GM19467 (cell line): ENCODE measurements at regions not wholly inside any gene's neighbourhood (a gene's known extent, or its start where the extent isn't known, plus 50 kb on each side); places are given as distances from the start of the nearest gene placed in this dataset.
"Not testable (repeated sequence)": the region's sequence is repeated elsewhere in the genome, so short reads cannot be mapped to it uniquely, and the experiment has no call there.

ENCODE experiments used
- ATAC-seq: cut with Tn5 transposase; IDR thresholded peaks from one replicate; pipeline ENCODE4 v1.9.1; 2021; ENCODE audit warnings: mild to moderate bottlenecking, moderate library complexity; ENCODE audit not compliant: unreplicated experiment

DNA sequence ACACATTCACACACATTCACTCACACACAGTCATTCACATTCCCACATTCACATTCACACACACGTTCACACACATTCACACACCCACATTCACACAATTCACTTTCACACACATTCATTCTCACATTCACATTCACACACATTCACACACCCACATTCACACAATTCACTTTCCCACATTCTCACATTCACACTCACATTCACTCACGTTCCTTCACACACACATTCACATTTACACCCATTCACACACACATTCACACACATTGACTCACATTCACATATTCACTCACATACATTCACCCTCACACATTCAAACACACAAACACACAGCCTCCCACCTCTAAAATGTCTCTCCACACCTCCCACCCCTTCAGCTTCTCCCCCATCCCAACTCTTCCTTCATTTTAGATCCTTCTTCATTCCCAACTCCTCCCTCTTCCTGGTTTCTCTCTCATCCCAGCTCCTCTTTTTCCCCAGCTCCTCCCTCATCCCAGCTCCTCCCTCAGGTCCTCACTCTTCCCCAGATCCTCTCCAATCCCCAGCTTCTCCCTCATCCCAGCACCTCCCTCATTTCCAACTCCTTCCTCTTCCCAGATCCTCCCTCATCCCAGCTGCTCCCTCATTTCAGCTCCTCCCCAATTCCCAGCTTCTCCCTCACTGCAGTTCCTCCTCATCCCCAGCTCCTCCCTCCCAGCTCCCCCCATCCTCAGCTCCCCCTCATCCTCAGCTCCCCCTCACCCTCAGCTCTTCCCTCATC, 111.0 kb downstream of the FAM53A start:
- ATAC-seq = no peak

GRCh38 chr4:1572521-1572920, 111.6 kb downstream of the FAM53A start:
- ATAC-seq = no peak

DNA sequence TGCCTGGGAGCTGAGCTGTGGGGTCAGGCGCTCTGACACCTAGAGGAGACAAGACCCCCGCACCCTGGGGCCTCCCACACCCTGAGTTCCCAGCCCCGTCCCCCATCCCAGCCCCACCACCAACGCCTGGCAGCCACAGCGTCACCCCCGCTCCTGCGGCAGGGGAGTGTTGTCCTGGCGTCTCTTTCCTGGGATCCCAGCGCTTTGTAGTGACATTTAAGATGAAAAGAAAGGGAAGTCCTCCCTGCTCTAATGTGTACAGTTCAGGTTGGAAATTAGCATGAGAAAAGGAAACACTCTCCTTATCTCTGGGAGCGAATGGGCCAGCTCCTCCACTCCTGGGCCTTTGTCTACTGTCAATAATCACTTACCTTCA, 112.1 kb downstream of the FAM53A start:
- ATAC-seq = no peak

- no peak for ATAC-seq
These were observed 112.7 kb downstream of the FAM53A start for GRCh38 chr4:1571165-1572009.

DNA sequence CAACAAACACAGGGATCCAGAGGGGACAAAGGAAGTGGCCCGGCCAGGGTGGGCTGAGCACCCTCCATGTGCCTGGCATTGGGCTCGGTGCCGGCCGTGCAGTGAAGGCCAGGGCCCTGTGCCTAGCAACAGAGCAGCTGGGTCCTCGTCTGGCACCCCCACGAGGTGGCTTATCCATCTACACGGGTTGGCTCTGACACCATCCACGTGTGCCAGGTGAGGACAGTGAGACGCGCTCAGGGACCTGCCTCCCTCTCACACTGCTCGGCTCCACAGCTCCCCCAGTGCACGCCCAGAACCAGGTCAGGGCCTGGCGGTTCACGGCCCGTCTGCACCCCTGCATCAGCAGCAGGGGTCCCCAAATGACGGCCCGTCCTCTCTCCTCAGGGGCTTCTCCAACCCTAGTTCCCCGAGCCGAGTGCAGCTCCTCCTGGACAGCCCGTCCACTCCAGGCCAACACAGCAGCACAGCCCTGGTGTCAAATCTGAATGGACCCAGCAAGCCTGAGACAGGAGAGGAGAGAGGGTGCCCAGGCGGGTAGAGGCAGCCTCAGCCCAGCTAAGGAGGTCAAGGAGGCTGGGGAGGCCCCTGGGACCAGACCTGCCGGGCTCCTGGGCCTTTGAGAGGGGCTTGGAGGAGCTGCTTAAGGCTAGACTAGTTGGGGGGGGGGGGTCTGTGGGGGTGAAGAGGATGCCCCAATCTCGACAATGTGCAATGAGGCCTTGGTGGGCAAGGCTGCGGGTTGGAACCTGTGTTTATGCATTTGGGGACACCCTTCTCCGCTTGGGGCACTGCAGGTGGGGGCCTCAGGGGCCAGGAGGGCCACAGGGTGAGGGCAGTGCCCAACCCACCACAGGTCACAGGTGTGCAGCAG, 113.6 kb downstream of the FAM53A start:
- no peak for ATAC-seq

DNA sequence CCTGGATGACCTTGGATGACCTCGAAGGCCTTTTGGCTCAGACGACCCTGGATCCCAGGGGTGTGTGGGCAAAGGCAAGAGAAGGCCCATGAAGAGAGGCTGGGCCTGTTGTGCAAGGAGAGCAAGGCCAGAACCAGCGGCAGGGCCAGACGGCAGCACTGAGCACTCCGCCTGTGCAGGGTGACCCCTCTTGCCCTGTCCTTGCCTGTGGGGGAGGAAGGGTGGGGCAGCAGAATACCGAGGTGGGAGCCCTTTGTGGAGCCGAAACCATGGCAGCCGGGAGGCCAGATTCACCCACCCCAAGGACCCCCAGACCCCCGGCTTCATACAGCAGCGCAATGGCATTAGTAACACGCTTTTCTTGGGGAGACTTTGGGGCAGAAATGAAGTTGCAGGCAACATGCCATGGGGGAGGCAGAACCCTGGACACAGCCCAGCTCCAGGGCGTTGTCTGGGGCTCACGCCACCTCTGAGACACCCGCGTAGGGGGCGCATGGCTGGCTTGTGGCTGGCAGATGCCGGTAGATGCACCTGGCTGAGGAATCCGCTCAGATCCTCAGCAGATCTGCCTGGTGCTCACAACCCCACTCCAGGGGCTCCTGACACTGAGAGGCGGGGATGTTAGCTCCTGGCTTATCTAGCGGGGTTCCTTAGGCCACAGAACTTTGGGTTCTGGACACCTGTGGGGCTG, 114.5 kb downstream of the FAM53A start:
- ATAC-seq = no peak

GRCh38 chr4:1568855-1569460, 115.2 kb downstream of the FAM53A start:
- ATAC-seq = no peak

- no peak for ATAC-seq
These were observed 116.1 kb downstream of the FAM53A start for GRCh38 chr4:1567808-1568581.

DNA sequence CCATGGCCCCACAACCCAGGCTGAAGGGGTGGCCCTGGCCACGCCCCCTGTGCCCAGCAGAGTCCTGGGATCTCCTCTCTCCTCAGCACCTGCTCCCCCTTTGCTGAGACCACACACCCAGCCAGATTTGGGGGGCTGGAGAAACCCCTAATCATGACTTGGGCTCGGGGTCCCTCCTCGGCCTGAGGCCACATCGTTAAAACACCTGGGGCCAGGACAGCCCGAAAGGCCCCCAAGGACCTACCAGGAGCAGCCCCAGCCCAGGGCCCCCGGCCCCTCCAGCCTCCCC, 116.7 kb downstream of the FAM53A start:
- ATAC-seq = no peak

GRCh38 chr4:1566838-1567518, 117.1 kb downstream of the FAM53A start:
- ATAC-seq = no peak

DNA sequence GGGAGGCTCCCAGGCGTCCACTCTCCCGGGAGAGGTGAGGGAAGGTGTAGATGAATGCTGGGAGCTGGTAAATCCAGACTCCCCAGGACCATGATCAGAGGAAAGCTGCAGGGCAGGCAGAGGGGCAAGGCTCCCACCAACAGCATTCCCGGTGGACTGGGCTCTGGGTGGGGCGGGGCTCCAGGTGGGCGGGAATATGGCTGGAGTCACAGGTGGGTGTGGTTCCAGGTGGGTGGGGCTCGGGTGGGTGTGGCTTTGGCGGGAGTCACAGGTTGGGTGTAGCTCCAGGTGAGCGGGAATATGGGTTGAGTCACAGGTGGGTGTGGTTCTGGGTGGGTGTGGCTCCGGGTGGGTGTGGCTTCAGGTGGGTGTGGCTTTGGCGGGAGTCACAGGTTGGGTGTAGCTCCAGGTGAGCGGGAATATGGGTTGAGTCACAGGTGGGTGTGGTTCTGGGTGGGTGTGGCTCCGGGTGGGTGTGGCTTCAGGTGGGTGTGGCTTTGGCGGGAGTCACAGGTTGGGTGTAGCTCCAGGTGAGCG, 117.7 kb downstream of the FAM53A start:
- not testable (repeated sequence) for ATAC-seq

GRCh38 chr4:1565598-1566295, 118.4 kb downstream of the FAM53A start:
- ATAC-seq = no peak

DNA sequence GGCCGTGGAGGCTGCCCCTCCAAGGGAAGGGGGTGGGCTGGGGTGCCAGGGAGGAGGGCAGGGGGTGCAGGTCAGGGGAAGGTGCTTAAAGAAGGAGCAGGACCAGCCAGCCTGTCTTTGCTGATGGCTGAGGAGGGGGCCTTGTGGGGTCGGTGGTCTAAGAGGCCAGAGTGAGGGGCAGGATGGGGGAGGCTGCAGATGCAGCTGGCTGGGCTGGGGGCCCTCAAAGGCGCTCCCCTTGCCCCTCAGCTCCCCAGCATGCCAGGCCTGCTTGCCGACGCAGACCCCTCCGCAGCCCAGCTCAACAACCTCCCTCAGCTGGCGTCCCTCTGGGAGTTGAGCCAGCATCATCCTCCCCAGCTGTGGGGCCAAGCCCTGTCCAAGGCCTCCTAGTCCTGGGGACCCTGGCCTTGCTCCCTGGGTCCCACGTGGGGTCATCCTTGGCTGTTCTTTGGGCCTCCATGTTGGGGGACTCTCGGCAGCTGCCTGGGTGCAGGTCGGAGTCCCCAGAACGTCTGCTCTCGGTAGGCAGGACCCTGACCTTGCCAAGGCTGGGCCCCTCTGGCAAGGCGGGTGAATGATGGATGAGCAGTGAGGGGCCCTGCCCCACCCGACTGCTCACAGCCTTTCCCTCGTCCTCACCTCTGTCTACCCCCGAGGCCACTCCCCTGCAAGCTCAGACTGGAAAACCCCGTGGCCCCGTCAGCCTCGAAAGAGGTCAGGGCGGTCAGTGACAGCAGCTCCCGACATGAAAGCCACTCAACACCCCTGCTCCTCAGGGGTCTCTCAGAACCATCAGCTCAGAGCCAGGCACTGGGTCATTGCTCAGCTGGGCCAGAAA, 119.4 kb downstream of the FAM53A start:
- no peak for ATAC-seq

DNA sequence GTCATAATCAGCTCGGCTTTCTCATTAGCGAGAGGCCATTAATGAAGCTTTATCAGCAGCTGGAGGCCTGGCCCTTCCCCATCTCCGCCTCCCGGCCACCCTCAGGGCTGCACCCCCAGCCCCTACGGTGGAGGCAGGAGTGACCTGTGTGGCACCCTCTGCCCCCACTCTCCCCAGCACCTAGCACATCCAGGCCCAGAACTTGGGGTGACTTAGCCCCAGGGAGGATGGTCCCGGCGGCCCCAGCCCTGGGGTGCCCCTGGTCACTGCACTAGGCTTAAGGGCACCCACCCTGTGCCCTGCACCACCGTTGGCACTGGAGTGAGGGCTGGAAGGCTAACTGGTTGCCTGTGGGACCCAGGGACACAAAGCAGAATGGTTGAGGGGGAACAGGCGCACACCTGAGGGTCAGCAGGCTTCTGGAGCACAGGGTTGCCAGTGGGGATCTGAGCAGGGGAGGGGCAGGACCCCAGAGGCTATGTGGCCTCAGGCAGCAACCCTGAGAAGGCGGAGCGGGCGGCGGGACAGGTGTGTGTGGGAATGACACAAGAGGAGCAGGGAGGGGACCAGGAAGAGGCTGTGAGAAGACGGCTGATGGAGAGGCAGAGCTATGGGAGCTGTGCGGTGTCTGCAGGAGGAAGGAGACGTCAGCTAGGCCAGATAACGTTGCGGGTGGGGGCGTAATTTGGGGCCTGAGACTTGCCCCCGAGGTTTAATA, 120.2 kb downstream of the FAM53A start:
- ATAC-seq = no peak

DNA sequence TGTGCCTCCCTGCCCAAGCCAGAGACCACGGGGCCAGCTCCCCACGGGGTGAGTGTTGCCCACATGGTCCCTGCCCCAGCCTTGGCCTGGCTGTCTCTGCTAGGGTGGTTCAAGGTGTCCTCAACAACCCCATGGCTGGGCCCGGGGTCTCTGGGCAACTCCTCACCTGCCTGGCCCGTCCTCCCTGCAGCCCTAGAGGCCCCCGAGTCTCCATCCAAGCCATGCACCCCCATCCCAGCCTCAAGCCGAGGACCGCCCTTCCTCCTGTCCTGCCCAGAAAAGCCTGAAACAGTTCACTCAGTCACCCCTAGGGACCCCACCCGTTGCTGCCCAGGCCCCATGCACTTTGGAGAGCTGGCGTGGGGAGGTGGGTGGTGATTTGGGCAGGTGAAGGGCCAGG, 120.9 kb downstream of the FAM53A start:
- no peak for ATAC-seq

DNA sequence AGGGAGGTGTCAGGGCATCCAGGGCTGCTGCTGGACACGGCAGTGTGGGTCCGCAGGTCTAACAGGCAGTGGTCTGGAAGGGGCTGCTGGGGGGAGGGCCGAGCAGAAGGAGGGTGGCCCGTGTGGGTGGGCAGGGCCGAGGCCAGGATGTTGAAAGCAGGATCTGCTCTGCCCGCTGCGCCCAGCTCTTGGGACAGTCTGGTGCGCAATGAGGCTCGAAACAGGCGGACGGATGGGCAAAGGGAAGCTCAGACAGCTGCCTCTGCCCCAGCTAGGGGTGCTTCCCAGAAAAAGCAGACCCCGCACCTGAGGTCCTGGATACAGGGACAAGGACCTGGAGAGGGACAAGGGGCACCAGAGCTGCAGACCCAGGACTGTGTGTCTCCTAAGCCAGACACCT, 121.3 kb downstream of the FAM53A start:
- ATAC-seq = no peak

- ATAC-seq = no peak
These were observed 121.7 kb downstream of the FAM53A start for GRCh38 chr4:1562371-1562770.
